Fibroblast of villous mesenchyme (primary cell): ENCODE measurements at regions not wholly inside any gene's neighbourhood (a gene's known extent, or its start where the extent isn't known, plus 50 kb on each side); places are given as distances from the start of the nearest gene placed in this dataset.
"Not testable (repeated sequence)": the region's sequence is repeated elsewhere in the genome, so short reads cannot be mapped to it uniquely, and the experiment has no call there.

Source experiments
- DNase-seq: peaks from one replicate; pipeline ENCODE4 v3.0.0-alpha.2; 2010; ENCODE audit warnings: low read depth
- H3K4me3 ChIP-seq: 2 replicates; pipeline ENCODE4 v1.5.1; 2011; ENCODE audit warnings: low read depth, mild to moderate bottlenecking, low read length
- TF ChIP-seq, protein P1 (sequence below): IDR thresholded peaks from 2 replicates; pipeline ENCODE4 v1.5.1; 2012; ENCODE audit warnings: low read depth, mild to moderate bottlenecking, low read length; ENCODE audit not compliant: insufficient read depth

DNA sequence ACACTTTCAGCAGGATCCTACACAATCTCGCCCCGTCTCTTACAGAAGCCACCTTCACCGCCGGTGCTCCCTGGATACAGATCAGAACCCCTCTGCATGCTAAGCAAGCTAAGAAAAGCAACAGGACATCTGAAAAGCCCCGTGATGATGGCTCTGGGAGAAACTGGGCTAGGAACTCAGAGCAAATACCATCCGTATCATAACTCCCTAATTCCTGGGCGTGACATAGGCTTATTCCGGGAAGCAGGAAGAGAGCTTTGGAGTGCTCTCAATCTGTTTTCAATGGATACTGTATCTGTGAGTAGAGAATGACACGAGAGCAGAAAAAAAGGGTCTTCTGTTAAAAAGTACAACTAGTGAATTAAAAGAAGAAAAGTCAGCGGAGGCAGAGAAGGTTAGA is 121.6 kb downstream of the SPP2 start:
- DNase-seq = peak; percentile 10
- TF ChIP-seq, protein P1, sequence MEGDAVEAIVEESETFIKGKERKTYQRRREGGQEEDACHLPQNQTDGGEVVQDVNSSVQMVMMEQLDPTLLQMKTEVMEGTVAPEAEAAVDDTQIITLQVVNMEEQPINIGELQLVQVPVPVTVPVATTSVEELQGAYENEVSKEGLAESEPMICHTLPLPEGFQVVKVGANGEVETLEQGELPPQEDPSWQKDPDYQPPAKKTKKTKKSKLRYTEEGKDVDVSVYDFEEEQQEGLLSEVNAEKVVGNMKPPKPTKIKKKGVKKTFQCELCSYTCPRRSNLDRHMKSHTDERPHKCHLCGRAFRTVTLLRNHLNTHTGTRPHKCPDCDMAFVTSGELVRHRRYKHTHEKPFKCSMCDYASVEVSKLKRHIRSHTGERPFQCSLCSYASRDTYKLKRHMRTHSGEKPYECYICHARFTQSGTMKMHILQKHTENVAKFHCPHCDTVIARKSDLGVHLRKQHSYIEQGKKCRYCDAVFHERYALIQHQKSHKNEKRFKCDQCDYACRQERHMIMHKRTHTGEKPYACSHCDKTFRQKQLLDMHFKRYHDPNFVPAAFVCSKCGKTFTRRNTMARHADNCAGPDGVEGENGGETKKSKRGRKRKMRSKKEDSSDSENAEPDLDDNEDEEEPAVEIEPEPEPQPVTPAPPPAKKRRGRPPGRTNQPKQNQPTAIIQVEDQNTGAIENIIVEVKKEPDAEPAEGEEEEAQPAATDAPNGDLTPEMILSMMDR = no peak

DNA sequence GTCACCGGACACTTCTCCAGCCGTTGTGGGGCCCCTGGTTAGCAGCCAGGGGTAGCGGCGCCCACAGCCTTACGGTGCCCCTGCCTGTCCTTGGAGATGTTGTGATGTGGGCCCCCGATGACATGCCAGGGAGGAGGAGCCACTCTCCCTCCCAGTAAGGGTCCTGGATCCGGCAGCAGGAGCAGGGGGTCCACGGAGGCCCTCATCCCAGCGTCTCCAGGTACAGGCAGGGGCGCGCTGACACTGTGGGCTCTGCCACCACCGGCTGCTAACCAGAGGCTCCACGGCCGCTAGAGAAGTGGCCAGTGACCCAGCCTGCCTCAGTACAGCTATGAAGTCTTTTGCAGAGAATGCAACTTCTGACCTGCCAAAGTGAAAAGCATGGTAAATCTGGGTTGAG is 121.2 kb downstream of the SPP2 start:
- TF ChIP-seq, protein P1 = no peak
- DNase-seq = no peak
- no peak overlapping the region for H3K4me3 ChIP-seq

More for the DNA sequence above, 121.6 kb downstream of the SPP2 start:
- H3K4me3 ChIP-seq = no peak overlapping the region

DNA sequence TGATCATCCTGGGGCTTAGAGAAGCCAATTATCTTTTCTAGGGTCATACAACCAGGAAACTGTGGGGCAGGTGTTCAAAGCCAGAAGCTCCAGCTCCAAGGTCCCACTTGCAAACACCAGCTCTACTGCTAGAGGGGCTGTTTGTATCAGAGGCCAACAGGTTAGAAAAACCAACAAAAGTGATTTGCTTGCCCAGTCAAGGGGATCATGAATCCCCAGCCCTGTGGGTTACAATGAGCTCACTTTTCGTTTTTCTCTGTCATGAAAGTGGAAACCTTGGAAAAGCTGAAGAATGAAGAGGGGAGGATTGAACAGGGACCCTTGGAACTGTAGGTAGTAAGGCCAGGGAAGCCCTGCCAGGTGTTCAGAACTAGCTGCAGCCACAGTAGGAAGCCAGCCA is 119.2 kb downstream of the SPP2 start:
- TF ChIP-seq, protein P1 = no peak
- no peak overlapping the region for H3K4me3 ChIP-seq
- no peak for DNase-seq

DNA sequence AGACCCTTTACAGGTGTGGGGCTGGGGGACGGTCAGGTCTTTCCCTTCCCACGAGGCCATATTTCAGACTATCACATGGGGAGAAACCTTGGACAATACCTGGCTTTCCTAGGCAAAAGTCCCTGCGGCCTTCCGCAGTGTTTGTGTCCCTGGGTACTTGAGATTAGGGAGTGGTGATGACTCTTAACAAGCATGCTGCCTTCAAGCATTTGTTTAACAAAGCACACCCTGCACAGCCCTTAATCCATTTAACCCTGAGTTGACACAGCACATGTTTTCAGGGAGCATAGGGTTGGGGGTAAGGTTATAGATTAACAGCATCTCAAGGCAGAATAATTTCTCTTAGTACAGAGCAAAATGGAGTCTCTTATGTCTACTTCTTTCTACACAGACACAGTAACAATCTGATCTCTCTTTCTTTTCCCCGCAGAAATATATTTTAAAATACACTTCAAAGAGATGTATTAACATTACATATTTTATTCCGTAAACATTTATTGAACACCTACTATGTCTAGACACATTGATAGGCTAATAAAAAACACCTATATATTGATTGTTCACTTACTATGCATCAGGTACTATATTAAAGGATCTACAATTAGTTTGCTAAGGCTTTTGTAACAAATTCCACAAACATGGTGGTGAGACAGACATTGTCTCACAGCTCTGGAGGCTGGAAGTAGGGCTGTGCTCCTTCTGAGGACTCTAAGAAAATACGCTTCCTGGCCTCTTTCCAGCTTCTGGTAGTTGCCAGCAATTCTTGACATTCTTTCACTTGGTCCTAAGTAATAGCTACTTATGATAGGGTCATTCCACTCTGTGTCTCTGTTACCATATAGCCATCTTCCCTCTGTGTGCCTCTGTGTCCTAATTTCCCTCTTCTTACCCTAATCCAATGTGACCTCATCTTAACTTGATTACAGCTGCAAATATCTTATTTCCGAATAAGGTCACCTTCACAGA is 118.4 kb downstream of the SPP2 start:
- DNase-seq = peak; percentile 24

DNA sequence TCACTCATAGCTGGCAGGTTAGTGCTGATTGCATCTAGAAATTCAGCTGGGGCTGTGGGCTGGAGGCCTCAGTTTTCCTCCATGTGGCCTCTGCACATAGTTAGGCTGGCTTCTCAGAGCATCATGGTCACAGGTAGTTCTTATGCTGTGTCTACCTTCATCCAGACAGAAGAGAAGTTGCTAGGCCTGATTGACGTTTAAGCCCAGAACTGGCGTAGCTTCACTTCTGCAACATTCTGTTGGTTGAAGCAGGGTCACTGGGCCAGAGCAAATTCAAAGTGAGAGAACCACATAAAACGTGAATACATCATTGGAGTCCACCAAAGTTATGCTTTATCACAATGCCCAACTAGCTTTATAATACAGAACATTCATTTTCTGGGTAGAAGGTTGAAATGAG is 116.0 kb downstream of the SPP2 start:
- DNase-seq = no peak
- TF ChIP-seq, protein P1 = no peak
- no peak overlapping the region for H3K4me3 ChIP-seq

More for the DNA sequence above, 118.4 kb downstream of the SPP2 start:
- not testable (repeated sequence) for H3K4me3 ChIP-seq

DNA sequence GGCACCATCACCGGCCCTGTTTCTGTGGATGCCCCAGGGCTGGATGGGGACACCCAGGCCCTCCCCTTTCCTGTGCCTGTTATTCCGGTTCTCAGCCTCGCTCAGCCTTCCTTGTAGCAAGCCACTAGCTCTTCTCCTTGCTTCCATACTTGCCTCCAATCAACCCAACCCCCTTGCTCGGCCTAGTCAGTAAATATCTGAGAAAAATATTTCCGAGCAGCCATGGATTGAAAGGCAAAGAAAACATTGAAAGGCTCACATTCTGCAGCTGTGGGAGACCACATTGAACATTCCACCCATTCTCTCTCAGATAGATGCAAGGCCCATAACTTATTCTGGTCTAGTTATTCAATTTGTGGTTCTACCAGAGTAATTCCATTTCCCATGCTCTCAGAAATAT is 114.9 kb downstream of the SPP2 start:
- peak; percentile 45 for DNase-seq
- TF ChIP-seq, protein P1 = no peak
- H3K4me3 ChIP-seq = no peak overlapping the region

DNA sequence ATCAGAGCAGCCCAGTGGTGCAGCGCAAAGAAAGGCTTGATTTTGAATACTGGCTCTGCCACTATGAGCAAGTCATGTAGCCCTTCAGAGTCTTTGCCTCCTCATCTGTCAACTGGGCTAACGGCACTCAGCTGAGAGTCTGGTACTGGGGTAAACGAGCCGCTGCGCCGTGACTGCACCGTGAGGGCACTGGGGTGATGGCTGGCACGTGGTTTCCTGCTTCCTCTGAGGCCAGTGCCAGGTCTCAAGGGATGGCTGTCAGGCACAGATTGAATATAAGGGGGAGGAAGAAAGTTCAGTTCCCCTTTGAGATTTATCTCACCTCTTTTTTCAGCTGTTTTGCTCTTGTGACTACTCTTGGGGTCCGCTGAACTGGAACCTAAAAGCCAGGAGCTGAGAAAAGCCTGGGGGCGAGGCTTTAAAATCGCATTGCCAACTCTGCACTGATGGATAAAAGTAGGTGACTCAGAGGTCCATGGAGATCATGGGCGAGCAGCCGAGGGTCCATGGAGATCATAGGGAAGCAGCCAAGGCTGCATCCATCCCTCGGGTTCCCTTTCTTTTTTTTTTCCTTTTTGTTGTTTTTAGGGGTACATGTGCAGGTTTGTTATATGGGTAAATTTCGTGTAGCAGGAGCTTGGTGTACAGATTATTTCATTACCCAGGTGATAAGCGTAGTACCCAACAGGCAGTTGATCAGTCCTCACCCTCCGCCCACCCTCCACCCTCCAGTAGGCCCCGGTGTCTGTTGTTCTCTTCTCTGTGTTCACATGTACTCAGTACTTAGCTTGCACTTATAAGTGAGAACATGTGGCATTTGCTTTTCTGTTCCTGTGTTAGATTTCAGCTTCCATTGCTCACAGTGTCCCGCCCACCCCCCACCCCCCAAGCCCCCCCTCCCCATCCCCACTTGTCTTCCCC is 114.3 kb downstream of the SPP2 start:
- DNase-seq = no peak
- H3K4me3 ChIP-seq = no peak overlapping the region
- TF ChIP-seq, protein P1 = no peak
